ENCODE measurements at regions not wholly inside any gene's neighbourhood (a gene's known extent, or its start where the extent isn't known, plus 50 kb on each side); places are given as distances from the start of the nearest gene placed in this dataset.

DNA sequence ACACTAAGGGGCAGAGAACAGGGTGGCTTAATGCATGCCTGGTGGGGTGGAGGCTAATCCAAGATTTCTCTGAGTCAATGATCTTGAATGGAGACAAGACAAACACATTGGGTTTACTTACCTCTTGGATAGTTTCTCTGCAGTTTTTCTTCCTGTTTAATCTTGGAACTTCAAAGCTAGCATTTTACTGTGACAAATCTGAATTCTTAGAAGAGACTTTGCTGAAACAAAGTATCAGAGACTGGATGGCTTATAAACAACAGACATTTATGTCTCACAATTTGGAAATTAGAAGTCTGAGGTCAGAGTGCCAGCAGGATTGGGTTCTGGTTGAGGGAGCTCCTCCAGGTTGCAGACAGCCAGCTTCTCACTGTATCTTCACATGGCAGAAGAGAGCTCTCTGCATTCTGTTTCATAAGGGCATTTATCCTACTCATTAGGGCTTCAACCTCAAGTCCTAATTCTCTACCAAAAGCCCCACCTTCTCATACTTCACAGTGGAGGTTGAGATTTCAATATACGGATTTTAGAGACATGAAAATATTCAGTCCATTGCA is 921.8 kb downstream of the VRK1 start:
- Mint-ChIP-seq H3K4me3 (ENCODE audit: unreplicated experiment) (no peak overlapping the region), H3K27ac (ENCODE audit: unreplicated experiment) (no peak overlapping the region), H3K27me3 (ENCODE audit: low read depth, unreplicated experiment) (no peaks in the 10 kb centered on the region), H3K9me3 (ENCODE audit: unreplicated experiment) (no peaks in the 10 kb centered on the region), H3K36me3 (ENCODE audit: low read depth, unreplicated experiment) (no peaks in the 10 kb centered on the region), H3K4me1 (ENCODE audit: low read depth, unreplicated experiment) (no peaks in the 10 kb centered on the region)
- no peaks in the 10 kb centered on the region for H3K36me3 ChIP-seq (ENCODE audit: insufficient read depth, low read length)
- no peaks in the 10 kb centered on the region for H3K27me3 ChIP-seq (ENCODE audit: insufficient read depth, low read length)
- H3K27ac ChIP-seq (ENCODE audit: low read depth, low read length): no peak overlapping the region
- DNase-seq (ENCODE audit: low read depth) (no peak), FAIRE-seq (no peak)
- no peak overlapping the region for H3K4me3 ChIP-seq (ENCODE audit: insufficient read depth, low read depth, low read length)
- no peaks in the 10 kb centered on the region for H3K79me2 ChIP-seq (ENCODE audit: insufficient read depth, low read length)
- H3K4me1 ChIP-seq (ENCODE audit: insufficient read depth, low read length): no peaks in the 10 kb centered on the region
- no peaks in the 10 kb centered on the region for H4K20me1 ChIP-seq (ENCODE audit: insufficient read depth, low read length)
- no peak overlapping the region for H3K4me2 ChIP-seq (ENCODE audit: low read length)
- peaks cover 3% of the 10 kb centered on the region for H3K9me3 ChIP-seq (ENCODE audit: insufficient read depth, low read depth, low read length)
- H3K9ac ChIP-seq (ENCODE audit: low read length): no peak overlapping the region
- no peak overlapping the region for H2AFZ ChIP-seq (ENCODE audit: low read depth, low read length)
- TF ChIP-seq, protein P1, sequence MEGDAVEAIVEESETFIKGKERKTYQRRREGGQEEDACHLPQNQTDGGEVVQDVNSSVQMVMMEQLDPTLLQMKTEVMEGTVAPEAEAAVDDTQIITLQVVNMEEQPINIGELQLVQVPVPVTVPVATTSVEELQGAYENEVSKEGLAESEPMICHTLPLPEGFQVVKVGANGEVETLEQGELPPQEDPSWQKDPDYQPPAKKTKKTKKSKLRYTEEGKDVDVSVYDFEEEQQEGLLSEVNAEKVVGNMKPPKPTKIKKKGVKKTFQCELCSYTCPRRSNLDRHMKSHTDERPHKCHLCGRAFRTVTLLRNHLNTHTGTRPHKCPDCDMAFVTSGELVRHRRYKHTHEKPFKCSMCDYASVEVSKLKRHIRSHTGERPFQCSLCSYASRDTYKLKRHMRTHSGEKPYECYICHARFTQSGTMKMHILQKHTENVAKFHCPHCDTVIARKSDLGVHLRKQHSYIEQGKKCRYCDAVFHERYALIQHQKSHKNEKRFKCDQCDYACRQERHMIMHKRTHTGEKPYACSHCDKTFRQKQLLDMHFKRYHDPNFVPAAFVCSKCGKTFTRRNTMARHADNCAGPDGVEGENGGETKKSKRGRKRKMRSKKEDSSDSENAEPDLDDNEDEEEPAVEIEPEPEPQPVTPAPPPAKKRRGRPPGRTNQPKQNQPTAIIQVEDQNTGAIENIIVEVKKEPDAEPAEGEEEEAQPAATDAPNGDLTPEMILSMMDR (IDR thresholded peaks at IDR 0.05; ENCODE audit: insufficient read depth, low read depth, low read length): no peak
- TF ChIP-seq EZH2 (IDR thresholded peaks at IDR 0.05; ENCODE audit: insufficient read depth, low read length): no peak

DNA sequence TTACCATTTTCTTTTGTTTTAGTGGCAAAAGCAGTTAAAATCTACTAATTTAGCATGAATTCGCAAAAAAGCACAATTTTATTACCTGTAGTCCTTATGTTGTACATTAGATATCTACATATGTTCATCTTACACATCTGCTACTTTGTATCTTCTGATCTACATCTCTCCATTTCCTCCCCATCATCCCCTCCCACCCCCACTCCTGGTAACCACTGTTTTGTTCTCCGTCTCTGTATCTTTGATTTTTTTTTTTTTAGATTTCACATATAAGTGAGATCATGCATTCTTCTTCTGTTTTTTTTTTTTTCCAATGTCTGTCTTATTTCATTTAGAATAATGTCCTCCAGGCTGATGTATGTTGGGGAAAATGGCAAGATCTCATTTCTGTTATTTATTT is 922.7 kb downstream of the VRK1 start:
- H3K9me3 Mint-ChIP-seq (ENCODE audit: unreplicated experiment): no peaks in the 10 kb centered on the region
- H4K20me1 ChIP-seq (ENCODE audit: insufficient read depth, low read length): no peaks in the 10 kb centered on the region
- no peaks in the 10 kb centered on the region for H3K4me1 ChIP-seq (ENCODE audit: insufficient read depth, low read length)
- no peak overlapping the region for H3K27ac Mint-ChIP-seq (ENCODE audit: unreplicated experiment)
- no peaks in the 10 kb centered on the region for H3K36me3 ChIP-seq (ENCODE audit: insufficient read depth, low read length)
- H3K9ac ChIP-seq (ENCODE audit: low read length): no peak overlapping the region
- no peak overlapping the region for H3K4me3 ChIP-seq (ENCODE audit: insufficient read depth, low read depth, low read length)
- no peak for DNase-seq (ENCODE audit: low read depth)
- no peak for FAIRE-seq
- no peak overlapping the region for H2AFZ ChIP-seq (ENCODE audit: low read depth, low read length)
- TF ChIP-seq, protein P1 (IDR thresholded peaks at IDR 0.05; ENCODE audit: insufficient read depth, low read depth, low read length): no peak
- TF ChIP-seq EZH2 (IDR thresholded peaks at IDR 0.05; ENCODE audit: insufficient read depth, low read length): no peak
- H3K4me1 Mint-ChIP-seq (ENCODE audit: low read depth, unreplicated experiment): peaks cover 2% of the 10 kb centered on the region
- H3K4me2 ChIP-seq (ENCODE audit: low read length): no peak overlapping the region
- peaks cover 3% of the 10 kb centered on the region for H3K9me3 ChIP-seq (ENCODE audit: insufficient read depth, low read depth, low read length)
- peaks cover 2% of the 10 kb centered on the region for H3K27me3 Mint-ChIP-seq (ENCODE audit: low read depth, unreplicated experiment)
- H3K27me3 ChIP-seq (ENCODE audit: insufficient read depth, low read length): no peaks in the 10 kb centered on the region
- H3K79me2 ChIP-seq (ENCODE audit: insufficient read depth, low read length): no peaks in the 10 kb centered on the region
- no peak overlapping the region for H3K4me3 Mint-ChIP-seq (ENCODE audit: unreplicated experiment)
- H3K27ac ChIP-seq (ENCODE audit: low read depth, low read length): no peak overlapping the region
- no peaks in the 10 kb centered on the region for H3K36me3 Mint-ChIP-seq (ENCODE audit: low read depth, unreplicated experiment)

DNA sequence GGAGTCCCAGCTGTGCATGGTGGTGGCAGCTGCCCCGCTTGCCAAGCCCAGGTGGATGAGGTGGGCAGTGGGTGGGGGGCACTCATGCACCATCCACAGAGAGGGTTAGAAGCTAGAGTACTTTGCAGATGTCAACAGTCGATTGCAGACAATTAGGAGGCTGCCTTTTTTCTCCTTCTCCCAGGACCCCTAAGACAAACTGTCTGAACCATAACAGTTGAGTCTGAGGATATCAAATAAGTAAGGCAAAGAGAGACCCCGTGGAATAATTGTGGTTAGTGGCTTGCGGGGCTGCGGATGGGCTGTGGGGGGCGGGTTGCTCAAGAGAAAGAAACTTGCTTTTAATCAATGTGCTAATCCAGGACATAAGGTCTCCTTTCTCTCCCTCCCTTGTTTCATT is 926.2 kb downstream of the VRK1 start:
- H3K27ac ChIP-seq (ENCODE audit: low read depth, low read length): no peak overlapping the region
- H3K36me3 ChIP-seq (ENCODE audit: insufficient read depth, low read length): no peaks in the 10 kb centered on the region
- Mint-ChIP-seq H3K36me3 (ENCODE audit: low read depth, unreplicated experiment) (no peaks in the 10 kb centered on the region), H3K9me3 (ENCODE audit: unreplicated experiment) (no peaks in the 10 kb centered on the region), H3K27me3 (ENCODE audit: low read depth, unreplicated experiment) (peaks cover 4% of the 10 kb centered on the region), H3K4me3 (ENCODE audit: unreplicated experiment) (no peak overlapping the region), H3K27ac (ENCODE audit: unreplicated experiment) (no peak overlapping the region), H3K4me1 (ENCODE audit: low read depth, unreplicated experiment) (peaks cover 2% of the 10 kb centered on the region)
- DNase-seq (ENCODE audit: low read depth) (no peak), FAIRE-seq (no peak)
- peaks cover 3% of the 10 kb centered on the region for H3K9me3 ChIP-seq (ENCODE audit: insufficient read depth, low read depth, low read length)
- H2AFZ ChIP-seq (ENCODE audit: low read depth, low read length): no peak overlapping the region
- no peaks in the 10 kb centered on the region for H3K27me3 ChIP-seq (ENCODE audit: insufficient read depth, low read length)
- no peak for TF ChIP-seq EZH2 (IDR thresholded peaks at IDR 0.05; ENCODE audit: insufficient read depth, low read length)
- TF ChIP-seq, protein P1 (IDR thresholded peaks at IDR 0.05; ENCODE audit: insufficient read depth, low read depth, low read length): no peak
- H3K79me2 ChIP-seq (ENCODE audit: insufficient read depth, low read length): no peaks in the 10 kb centered on the region
- no peaks in the 10 kb centered on the region for H4K20me1 ChIP-seq (ENCODE audit: insufficient read depth, low read length)
- no peaks in the 10 kb centered on the region for H3K4me1 ChIP-seq (ENCODE audit: insufficient read depth, low read length)
- H3K9ac ChIP-seq (ENCODE audit: low read length): no peak overlapping the region
- no peak overlapping the region for H3K4me2 ChIP-seq (ENCODE audit: low read length)
- no peak overlapping the region for H3K4me3 ChIP-seq (ENCODE audit: insufficient read depth, low read depth, low read length)

All from astrocyte (in vitro differentiated cells and primary cell).